IMR-90 (cell line): ENCODE measurements at regions not wholly inside any gene's neighbourhood (a gene's known extent, or its start where the extent isn't known, plus 50 kb on each side); places are given as distances from the start of the nearest gene placed in this dataset.

Experiments used
- ATAC-seq: fragments of 200-7000 bp; cut with Tn5 transposase; 2 replicates; pipeline ENCODE4 v1.9.1; 2020; ENCODE audit warnings: low read depth, mild to moderate bottlenecking, moderate library complexity
- BruUV-seq: library from RNA; stranded (reverse); fragments of 400-500 nt; replicated peaks from 2 replicates; lab custom pipeline; 2021; lab: Mats Ljungman, UMichigan
- CTCF ChIA-PET: fragments of 300-600 bp; formaldehyde crosslinking; extraction: SDS; loops from one replicate; lab custom pipeline; 2021; ENCODE audit warnings: antibody characterized with exemption; lab: Yijun Ruan, JAX
- POLR2A ChIA-PET: fragments of 300-600 bp; sonication (Branson Sonifier 250); formaldehyde crosslinking; loops from one replicate; lab custom pipeline; 2022; ENCODE audit warnings: antibody characterized with exemption; ENCODE audit not compliant: unreplicated experiment; lab: Charles Lee
- DNase-seq: peaks from one replicate; pipeline ENCODE4 v3.0.0; 2013
- H2AFZ ChIP-seq: replicated peaks from 2 replicates; pipeline ENCODE3; 2013; ENCODE audit warnings: low read length, mild to moderate bottlenecking; ENCODE audit not compliant: poor library complexity
- H2AK5ac ChIP-seq: 2 replicates; pipeline ENCODE4 v1.6.1; 2013; ENCODE audit warnings: low read depth, low read length, inconsistent platforms
- H2AK9ac ChIP-seq: replicated peaks from 2 replicates; pipeline ENCODE3; 2013; ENCODE audit warnings: mild to moderate bottlenecking, low read depth, low read length, moderate library complexity; ENCODE audit not compliant: poor library complexity
- H2BK120ac ChIP-seq: 2 replicates; pipeline ENCODE4 v1.6.1; 2013; ENCODE audit warnings: low read depth, low read length, inconsistent platforms
- H2BK15ac ChIP-seq: 3 replicates; pipeline ENCODE4 v1.6.1; 2013; ENCODE audit warnings: low read depth, low read length, inconsistent platforms
- H2BK20ac ChIP-seq: 2 replicates; pipeline ENCODE4 v1.6.1; 2013; ENCODE audit warnings: low read depth, mild to moderate bottlenecking, inconsistent platforms, low read length, moderate library complexity
- H2BK5ac ChIP-seq: 2 replicates; pipeline ENCODE4 v1.6.1; 2013; ENCODE audit warnings: mild to moderate bottlenecking, low read depth, low read length, inconsistent platforms; ENCODE audit not compliant: poor library complexity, severe bottlenecking
- H3K14ac ChIP-seq: replicated peaks from 2 replicates; pipeline ENCODE4 v1.6.1; 2013; ENCODE audit warnings: low read depth, low read length, inconsistent platforms
- H3K18ac ChIP-seq: 2 replicates; pipeline ENCODE4 v1.6.1; 2013; ENCODE audit warnings: low read depth, low read length, control low read depth
- H3K23ac ChIP-seq: 2 replicates; pipeline ENCODE4 v1.6.1; 2013; ENCODE audit warnings: low read depth, low read length, inconsistent platforms
- H3K27ac ChIP-seq: 2 replicates; pipeline ENCODE4 v1.5.1; 2013; ENCODE audit warnings: mild to moderate bottlenecking, control low read depth, low read length; ENCODE audit not compliant: insufficient read depth
- H3K27me3 ChIP-seq: 2 replicates; pipeline ENCODE4 v1.6.1; 2013; ENCODE audit warnings: low read length; ENCODE audit not compliant: control insufficient read depth, insufficient read depth
- H3K36me3 ChIP-seq: 2 replicates; pipeline ENCODE4 v1.6.1; 2013; ENCODE audit warnings: low read length, mixed read lengths; ENCODE audit not compliant: control insufficient read depth, insufficient read depth
- H3K4ac ChIP-seq: 2 replicates; pipeline ENCODE4 v1.6.1; 2013; ENCODE audit warnings: low read depth, low read length, inconsistent platforms
- H3K4me1 ChIP-seq: 2 replicates; pipeline ENCODE4 v1.6.1; 2013; ENCODE audit warnings: low read length, mixed read lengths; ENCODE audit not compliant: control insufficient read depth, insufficient read depth
- H3K4me2 ChIP-seq: 2 replicates; pipeline ENCODE4 v1.6.1; 2013; ENCODE audit warnings: low read depth, mild to moderate bottlenecking, control low read depth, low read length, moderate library complexity
- H3K4me3 ChIP-seq: 2 replicates; pipeline ENCODE4 v1.5.1; 2013; ENCODE audit warnings: low read depth, mild to moderate bottlenecking, control low read depth, low read length, moderate library complexity; ENCODE audit not compliant: insufficient read depth
- H3K56ac ChIP-seq: 2 replicates; pipeline ENCODE4 v1.6.1; 2013; ENCODE audit warnings: low read length, inconsistent platforms; ENCODE audit not compliant: insufficient read depth; ENCODE audit errors: extremely low read depth
- H3K79me1 ChIP-seq, 2 experiments: 2 replicates each; pipeline ENCODE4 v1.6.1; 2013; ENCODE audit warnings: low read length in 2 of 2, inconsistent platforms in 1 of 2, low read depth in 1 of 2
- H3K9ac ChIP-seq: 2 replicates; pipeline ENCODE4 v1.6.1; 2013; ENCODE audit warnings: low read depth, low read length, control low read depth
- H3K9me1 ChIP-seq: 2 replicates; pipeline ENCODE4 v1.6.1; 2013; ENCODE audit warnings: low read length, inconsistent platforms; ENCODE audit not compliant: insufficient read depth
- H3K9me3 ChIP-seq: 2 replicates; pipeline ENCODE4 v1.6.1; 2013; ENCODE audit warnings: low read length; ENCODE audit not compliant: control insufficient read depth, insufficient read depth
- H4K20me1 ChIP-seq: 2 replicates; pipeline ENCODE4 v1.6.1; 2013; ENCODE audit warnings: low read length, inconsistent platforms; ENCODE audit not compliant: insufficient read depth
- H4K5ac ChIP-seq: 2 replicates; pipeline ENCODE4 v1.6.1; 2013; ENCODE audit warnings: mild to moderate bottlenecking, low read depth, low read length, control low read depth
- H4K8ac ChIP-seq, 2 experiments: 2 replicates each; pipeline ENCODE4 v1.6.1; 2013; ENCODE audit warnings: low read depth in 2 of 2, low read length in 2 of 2, control low read depth in 1 of 2, inconsistent platforms in 1 of 2
- H4K91ac ChIP-seq: 2 replicates; pipeline ENCODE4 v1.6.1; 2013; ENCODE audit warnings: low read depth, low read length, inconsistent platforms; ENCODE audit not compliant: insufficient read depth
- BHLHE40 ChIP-seq: fragments of 150-350 bp; IDR thresholded peaks from 2 replicates; pipeline ENCODE4 v1.6.1; 2016; ENCODE audit warnings: mild to moderate bottlenecking, low read depth, low read length
- CEBPB ChIP-seq: IDR thresholded peaks from 2 replicates; pipeline ENCODE4 v1.6.1; 2012; ENCODE audit warnings: low read depth, low read length, improper control_type of control experiment
- FOS ChIP-seq: fragments of 150-350 bp; IDR thresholded peaks from 2 replicates; pipeline ENCODE4 v1.6.1; 2016; ENCODE audit warnings: low read depth, low read length
- MAZ ChIP-seq: IDR thresholded peaks from 2 replicates; pipeline ENCODE4 v1.6.1; 2012; ENCODE audit warnings: low read depth, mild to moderate bottlenecking, low read length, improper control_type of control experiment, moderate library complexity, borderline replicate concordance
- RAD21 ChIP-seq: IDR thresholded peaks from 2 replicates; pipeline ENCODE4 v1.6.1; 2012; ENCODE audit warnings: low read length, improper control_type of control experiment
- WGBS, 2 experiments: methylation state at CpG; one replicate each; pipeline versions ENCODE4 v1.1.5 to v1.1.7; 2013; ENCODE audit warnings: missing lambda C conversion rate in 2 of 2; ENCODE audit not compliant: insufficient read length in 1 of 2; ENCODE audit errors: extremely low coverage in 2 of 2; 5-methylcytosine and 5-hydroxymethylcytosine counted together
- dilution Hi-C: fragments of 300-500 bp; cut with HindIII; formaldehyde crosslinking; loops from one replicate; pipeline ENCODE4 v1.14.3; 2018; ENCODE audit warnings: low sequenced_read_pairs; ENCODE audit not compliant: unreplicated experiment
- in situ Hi-C: fragments of 300-500 bp; cut with MboI; formaldehyde crosslinking; loops from 3 replicates; pipeline ENCODE4 v1.14.3; 2019; ENCODE audit warnings: low sequenced_read_pairs, inconsistent platforms, mixed read lengths
- intact Hi-C: fragments of 100-400 bp; cut with micrococcal nuclease; formaldehyde crosslinking; loops from 2 replicates; pipeline ENCODE4 v1.10.0; 2022

- no peak for TF ChIP-seq BHLHE40
- TF ChIP-seq RAD21, result no peak
- TF ChIP-seq FOS, result 0 out of 2 replicates have a peak, but pooled peaks have one; percentile 30
- no peak for TF ChIP-seq CEBPB
- TF ChIP-seq MAZ, result 0 out of 2 replicates have a peak, but pooled peaks have one; percentile 13
- Histone ChIP-seq H4K8ac (peak overlapping the region in 1 of 2 experiments; percentile 1; a peak in 1 of 4 replicates), H2AFZ (peak overlapping the region; percentile 1), H4K91ac (no peak overlapping the region), H3K18ac (no peak overlapping the region; the same call in 1 of the 2 replicates), H3K9me1 (peaks cover 17% of the 10 kb centered on the region), H4K20me1 (no peaks in the 10 kb centered on the region), H3K23ac (no peak overlapping the region), H2BK120ac (no peak overlapping the region), H2BK20ac (peak overlapping the region; percentile 13), H3K4ac (no peak overlapping the region), H3K4me2 (no peak overlapping the region), H3K4me1 (peaks cover 9% of the 10 kb centered on the region; the same call in 1 of the 2 replicates), H3K36me3 (no peaks in the 10 kb centered on the region), H2AK5ac (no peak overlapping the region; the same call in 1 of the 2 replicates), H3K27ac (peak overlapping the region; percentile 53; the same call in 1 of the 2 replicates), H3K56ac (no peak overlapping the region), H2BK15ac (no peak overlapping the region), H2BK5ac (no peak overlapping the region), H4K5ac (no peak overlapping the region; the same call in 1 of the 2 replicates), H3K9ac (no peak overlapping the region), H3K14ac (no peak overlapping the region), H3K79me1 (no peaks in the 10 kb centered on the region), H3K4me3 (no peak overlapping the region), H2AK9ac (peak overlapping the region; percentile 6), H3K9me3 (no peaks in the 10 kb centered on the region), H3K27me3 (no peaks in the 10 kb centered on the region)
- ATAC-seq (peak; percentile 87), DNase-seq (peak; percentile 82)
- no TSS peak for BruUV-seq
- intact Hi-C loops, result no loop called here
- dilution Hi-C loops, result no loop called here
- in situ Hi-C loops, result no loop called here
- CTCF ChIA-PET, result interaction anchor here (0.6 to 1.8 kb wide), 4 partner anchors 9 to 16 kb away, joined by 3 to 14 read pairs (median 4); no protein-coding TSS in a partner anchor
- POLR2A ChIA-PET, result interaction anchor here (0.8 kb wide), 1 partner anchor 13 kb away, joined by 3 read pairs; no protein-coding TSS in a partner anchor
- WGBS, 2 experiments, result 100% methylated on average over 1 of the region's 5 CpGs; no CpG with 5 or more reads in 1 of the 2 experiments
Observed at GRCh38 chr14:53355581-53356112, 202.5 kb upstream of the DDHD1 start.
